Activated B cell treated with CpG ODN at 0.5 μM for 24 hours (primary cell): ENCODE measurements at regions not wholly inside any gene's neighbourhood (a gene's known extent, or its start where the extent isn't known, plus 50 kb on each side); places are given as distances from the start of the nearest gene placed in this dataset.

Experiments
- ATAC-seq: fragments of 200-7000 bp; cut with Tn5 transposase; one replicate; pipeline ENCODE4 v1.10.0; 2021; ENCODE audit warnings: low read depth, mild to moderate bottlenecking, moderate library complexity
- CTCF ChIA-PET: fragments of 350-600 bp; sonication (Branson Sonifier 250); formaldehyde crosslinking; loops from one replicate; lab custom pipeline; 2021; ENCODE audit warnings: antibody characterized with exemption; lab: Charles Lee
- POLR2A ChIA-PET: fragments of 350-600 bp; sonication (Branson Sonifier 250); formaldehyde crosslinking; loops from one replicate; lab custom pipeline; 2021; ENCODE audit warnings: antibody characterized with exemption; lab: Charles Lee
- DNase-seq: peaks from one replicate; pipeline ENCODE4 v3.0.0; 2022
- H3K27ac Mint-ChIP-seq: one replicate; pipeline ENCODE4 v1.8.0; 2020; ENCODE audit warnings: mixed read lengths
- H3K27me3 Mint-ChIP-seq: one replicate; pipeline ENCODE4 v1.8.0; 2021; ENCODE audit warnings: mixed read lengths
- H3K36me3 Mint-ChIP-seq: one replicate; pipeline ENCODE4 v1.8.0; 2021; ENCODE audit warnings: low read depth, mixed read lengths
- H3K4me1 Mint-ChIP-seq: one replicate; pipeline ENCODE4 v1.8.0; 2021; ENCODE audit warnings: mixed read lengths
- H3K4me3 Mint-ChIP-seq: one replicate; pipeline ENCODE4 v1.8.0; 2020; ENCODE audit warnings: mild to moderate bottlenecking, mixed read lengths
- H3K9me3 Mint-ChIP-seq: one replicate; pipeline ENCODE4 v1.8.0; 2020; ENCODE audit warnings: mixed read lengths
- CTCF ChIP-seq: fragments of 200-600 bp; IDR thresholded peaks from one replicate; pipeline ENCODE4 v1.8.0; 2022; ENCODE audit warnings: antibody characterized with exemption, mild to moderate bottlenecking
- intact Hi-C: fragments of 100-400 bp; cut with micrococcal nuclease; formaldehyde crosslinking; loops from one replicate; pipeline ENCODE4 v1.15.1; 2024

- no peaks in the 10 kb centered on the region for H3K9me3 Mint-ChIP-seq
- ChIA-PET CTCF (no interaction called here), POLR2A (no interaction called here)
Measured at GRCh38 chr10:130361351-130362105, 225.3 kb downstream of the GLRX3 start.

GRCh38 chr10:130362308-130362761 is 226.1 kb downstream of the GLRX3 start:
- TF ChIP-seq CTCF, result no peak
- ChIA-PET CTCF (no interaction called here), POLR2A (no interaction called here)
- Mint-ChIP-seq H3K27me3 (no peaks in the 10 kb centered on the region), H3K4me1 (no peaks in the 10 kb centered on the region), H3K9me3 (no peaks in the 10 kb centered on the region), H3K36me3 (no peaks in the 10 kb centered on the region), H3K27ac (no peak overlapping the region), H3K4me3 (no peak overlapping the region)
- intact Hi-C loops, result no loop called here
- ATAC-seq (no peak), DNase-seq (no peak)

More at GRCh38 chr10:130361351-130362105, 225.3 kb downstream of the GLRX3 start:
- ATAC-seq (no peak), DNase-seq (no peak)
- Mint-ChIP-seq H3K36me3 (no peaks in the 10 kb centered on the region), H3K27me3 (no peaks in the 10 kb centered on the region), H3K4me1 (no peaks in the 10 kb centered on the region), H3K4me3 (no peak overlapping the region), H3K27ac (no peak overlapping the region)
- intact Hi-C loops, result no loop called here
- no peak for TF ChIP-seq CTCF

- no peak overlapping the region for H3K27ac Mint-ChIP-seq
- H3K36me3 Mint-ChIP-seq, result no peaks in the 10 kb centered on the region
- ATAC-seq (no peak), DNase-seq (no peak)
- no peaks in the 10 kb centered on the region for H3K9me3 Mint-ChIP-seq
- intact Hi-C loops, result no loop called here
- POLR2A ChIA-PET, result no interaction called here
- TF ChIP-seq CTCF, result no peak
- H3K4me3 Mint-ChIP-seq, result no peak overlapping the region
- CTCF ChIA-PET, result no interaction called here
- no peaks in the 10 kb centered on the region for H3K4me1 Mint-ChIP-seq
- no peaks in the 10 kb centered on the region for H3K27me3 Mint-ChIP-seq
Measured at GRCh38 chr10:130363051-130363450, 226.9 kb downstream of the GLRX3 start.

GRCh38 chr10:130363899-130364445 is 227.8 kb downstream of the GLRX3 start:
- ATAC-seq, result no peak
- H3K36me3 Mint-ChIP-seq, result no peaks in the 10 kb centered on the region
- TF ChIP-seq CTCF, result no peak
- H3K4me3 Mint-ChIP-seq, result no peak overlapping the region
- no peaks in the 10 kb centered on the region for H3K27me3 Mint-ChIP-seq
- intact Hi-C loops, result no loop called here
- ChIA-PET CTCF (no interaction called here), POLR2A (no interaction called here)
- H3K9me3 Mint-ChIP-seq, result no peaks in the 10 kb centered on the region
- H3K4me1 Mint-ChIP-seq, result no peaks in the 10 kb centered on the region
- no peak for DNase-seq
- H3K27ac Mint-ChIP-seq, result no peak overlapping the region

- DNase-seq (no peak), ATAC-seq (no peak)
- Mint-ChIP-seq H3K4me3 (no peak overlapping the region), H3K36me3 (no peaks in the 10 kb centered on the region), H3K27ac (no peak overlapping the region), H3K27me3 (no peaks in the 10 kb centered on the region), H3K9me3 (no peaks in the 10 kb centered on the region), H3K4me1 (no peaks in the 10 kb centered on the region)
- TF ChIP-seq CTCF, result no peak
- ChIA-PET POLR2A (no interaction called here), CTCF (no interaction called here)
- intact Hi-C loops, result no loop called here
Measured at GRCh38 chr10:130364631-130365411, 228.6 kb downstream of the GLRX3 start.
